ENCODE measurements at regions not wholly inside any gene's neighbourhood (a gene's known extent, or its start where the extent isn't known, plus 50 kb on each side); places are given as distances from the start of the nearest gene placed in this dataset.

- DNase-seq (ENCODE audit: low spot score) = no peak
Measured at GRCh38 chr16:56140645-56141044, 50.6 kb upstream of the GNAO1 start.

GRCh38 chr16:56137269-56137668 lies 54.0 kb upstream of the GNAO1 start:
- no peak for DNase-seq (ENCODE audit: low spot score)

GRCh38 chr16:56136256-56136655 lies 55.0 kb upstream of the GNAO1 start:
- DNase-seq (ENCODE audit: low spot score) = no peak

- no peak for DNase-seq (ENCODE audit: low spot score)
Measured at GRCh38 chr16:56134790-56135189, 56.5 kb upstream of the GNAO1 start.

GRCh38 chr16:56125922-56126321 lies 65.4 kb upstream of the GNAO1 start:
- no peak for DNase-seq (ENCODE audit: low spot score)

- DNase-seq (ENCODE audit: low spot score) = no peak
Measured at GRCh38 chr16:56122251-56122650, 69.0 kb upstream of the GNAO1 start.

DNA sequence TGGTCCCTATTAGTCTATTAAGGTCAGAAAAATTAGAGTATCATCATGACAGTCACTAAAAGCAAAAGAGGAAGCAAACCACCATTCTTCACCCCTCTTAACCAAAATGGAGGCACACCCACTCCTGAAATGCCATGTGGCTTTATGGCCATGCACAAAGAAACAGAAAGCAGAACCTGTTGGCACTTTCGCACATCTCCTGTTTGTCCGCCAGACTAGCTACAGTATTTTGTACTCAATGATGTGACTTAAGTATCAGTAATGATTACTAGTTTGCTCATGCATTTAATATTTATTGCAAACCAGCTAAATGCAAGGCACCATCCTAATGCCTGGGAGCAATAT lies 70.2 kb upstream of the GNAO1 start:
- DNase-seq (ENCODE audit: low spot score) = no peak

- no peak for DNase-seq (ENCODE audit: low spot score)
Measured at GRCh38 chr16:56120447-56121155, 70.7 kb upstream of the GNAO1 start.

DNA sequence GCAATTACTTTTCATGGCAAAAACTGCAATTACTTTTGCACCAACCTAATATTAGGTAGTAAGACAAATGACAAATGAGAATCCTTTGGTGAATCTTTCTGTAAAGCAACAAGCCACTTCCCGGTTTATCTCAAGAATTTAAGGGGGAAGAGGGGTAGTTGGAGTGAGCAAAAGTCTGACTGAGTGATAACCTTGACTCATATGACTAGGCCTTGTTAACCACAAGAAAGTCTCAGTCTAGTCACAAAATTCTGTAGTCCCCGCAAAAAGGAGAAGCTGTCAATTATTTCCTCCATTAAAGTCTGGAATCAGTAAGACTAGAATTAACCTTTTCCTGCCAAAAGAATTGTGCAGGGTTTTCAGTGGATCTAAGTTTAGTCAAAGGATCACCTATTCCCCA lies 72.2 kb upstream of the GNAO1 start:
- DNase-seq (ENCODE audit: low spot score) = no peak

DNA sequence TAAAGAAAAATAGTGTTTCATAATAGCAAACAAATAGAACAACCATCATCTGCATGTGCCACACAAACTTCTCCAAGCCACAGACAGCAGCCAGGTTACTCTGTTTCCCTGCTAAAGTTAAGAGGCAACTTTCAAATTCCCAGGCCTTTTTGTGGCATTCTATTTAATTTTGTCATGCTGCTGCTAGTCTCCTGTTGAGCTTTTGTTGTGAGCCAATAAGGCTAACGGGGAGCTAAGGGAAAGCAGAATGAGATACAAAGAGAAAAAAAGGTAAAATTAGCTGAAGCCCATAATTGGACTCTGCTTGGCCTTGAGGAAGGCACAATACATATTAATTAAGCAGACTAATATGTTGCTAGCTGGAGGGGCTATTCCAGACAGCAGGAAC lies 74.7 kb upstream of the GNAO1 start:
- no peak for DNase-seq (ENCODE audit: low spot score)

DNA sequence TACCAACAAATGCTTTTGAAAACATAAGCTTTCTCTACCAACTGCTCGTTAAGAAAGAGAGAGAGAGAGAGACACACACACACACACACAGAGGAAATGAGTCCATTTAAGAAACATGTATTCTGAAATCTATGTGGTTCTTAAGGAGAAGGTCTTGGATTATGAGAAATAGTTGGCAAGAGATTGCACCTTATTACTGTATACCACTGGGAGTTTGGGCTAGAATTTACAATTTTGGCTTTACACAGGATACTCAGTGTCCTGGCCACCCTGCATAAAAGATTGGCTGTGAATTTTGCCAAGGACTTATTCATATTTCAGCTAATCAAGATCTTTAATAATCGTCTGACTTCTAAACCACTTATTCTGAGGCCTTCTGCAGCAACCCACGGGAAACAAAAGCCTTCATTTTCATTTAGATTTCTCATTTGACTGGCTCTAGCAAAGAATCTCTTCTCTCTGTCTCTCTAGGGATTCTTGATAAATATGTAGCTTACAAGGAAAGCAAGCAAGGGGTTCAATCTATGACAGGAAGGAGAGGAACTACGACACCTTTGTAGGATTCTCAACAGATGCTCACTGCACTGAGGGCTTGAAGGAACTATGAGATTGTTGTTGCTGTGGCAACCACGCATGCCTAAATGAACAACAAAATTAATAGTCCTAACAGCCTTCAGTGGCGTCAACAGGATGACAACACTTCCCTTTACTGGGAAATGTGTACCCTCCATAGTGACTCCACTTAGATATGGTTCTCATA lies 75.3 kb upstream of the GNAO1 start:
- DNase-seq (ENCODE audit: low spot score) = no peak

DNA sequence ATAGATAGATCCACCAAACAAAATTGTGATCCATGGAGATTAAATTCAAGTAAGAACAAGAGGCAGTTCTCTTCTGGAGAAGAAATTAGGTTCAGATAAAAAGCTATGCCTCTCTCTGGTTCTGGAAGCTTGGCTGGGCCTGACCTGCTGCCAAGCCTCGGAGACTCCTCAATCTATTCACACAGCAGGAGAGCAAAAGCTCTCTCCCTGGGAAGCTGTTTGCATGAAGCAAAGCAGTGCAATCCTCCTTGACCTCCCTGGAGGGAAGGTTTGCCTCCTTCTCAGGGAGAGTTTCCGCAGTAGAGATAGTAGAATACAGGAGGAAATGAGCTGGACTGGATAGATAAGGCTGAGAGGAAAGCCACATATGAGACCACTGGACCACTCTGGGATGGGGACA lies 78.1 kb upstream of the GNAO1 start:
- no peak for DNase-seq (ENCODE audit: low spot score)

GRCh38 chr16:56111100-56111499 lies 80.2 kb upstream of the GNAO1 start:
- no peak for DNase-seq (ENCODE audit: low spot score)

- DNase-seq (ENCODE audit: low spot score) = no peak
Measured at GRCh38 chr16:56109994-56110393, 81.3 kb upstream of the GNAO1 start.

DNA sequence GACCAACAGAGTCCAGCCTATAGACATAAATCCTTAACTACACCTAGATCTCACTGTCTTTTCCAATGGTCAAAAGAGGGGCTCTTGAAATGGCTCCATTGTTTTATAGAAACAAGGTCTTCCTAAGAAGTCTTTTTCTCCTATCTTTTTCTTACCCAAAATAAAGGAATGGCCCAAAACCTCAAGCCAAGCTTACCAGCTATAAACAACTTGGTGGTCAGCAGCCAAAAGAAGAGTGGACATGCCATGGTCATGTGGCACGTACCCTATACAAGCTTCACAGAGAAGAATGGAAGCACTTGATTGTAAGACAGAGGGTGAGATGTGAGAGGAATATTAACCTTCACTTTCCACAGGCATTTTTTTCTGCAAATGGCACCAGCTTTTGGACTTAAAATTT lies 82.1 kb upstream of the GNAO1 start:
- no peak for DNase-seq (ENCODE audit: low spot score)

GRCh38 chr16:56108724-56109123 lies 82.6 kb upstream of the GNAO1 start:
- no peak for DNase-seq (ENCODE audit: low spot score)

DNA sequence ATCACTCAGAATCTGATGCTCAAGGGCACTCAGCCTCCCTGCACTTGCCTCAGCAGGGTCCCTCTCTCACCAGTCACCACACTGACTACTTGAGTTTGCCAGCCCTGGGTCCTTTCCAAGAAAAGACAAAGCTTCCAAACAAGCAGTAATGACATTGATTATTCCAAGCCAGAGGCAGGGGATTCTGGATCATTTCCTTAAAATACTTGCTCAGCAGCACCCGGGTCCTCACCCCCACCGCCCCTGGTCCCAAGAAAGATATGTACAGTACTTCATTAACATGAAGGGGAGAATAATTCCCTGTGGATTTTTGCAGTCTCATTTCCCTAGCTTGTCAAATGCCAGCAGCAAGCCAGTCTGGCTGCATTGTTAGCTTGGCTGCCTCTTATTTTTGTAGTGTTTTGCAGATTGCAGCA lies 83.2 kb upstream of the GNAO1 start:
- DNase-seq (ENCODE audit: low spot score) = no peak

- no peak for DNase-seq (ENCODE audit: low spot score)
Measured at GRCh38 chr16:56106527-56106926, 84.8 kb upstream of the GNAO1 start.

DNA sequence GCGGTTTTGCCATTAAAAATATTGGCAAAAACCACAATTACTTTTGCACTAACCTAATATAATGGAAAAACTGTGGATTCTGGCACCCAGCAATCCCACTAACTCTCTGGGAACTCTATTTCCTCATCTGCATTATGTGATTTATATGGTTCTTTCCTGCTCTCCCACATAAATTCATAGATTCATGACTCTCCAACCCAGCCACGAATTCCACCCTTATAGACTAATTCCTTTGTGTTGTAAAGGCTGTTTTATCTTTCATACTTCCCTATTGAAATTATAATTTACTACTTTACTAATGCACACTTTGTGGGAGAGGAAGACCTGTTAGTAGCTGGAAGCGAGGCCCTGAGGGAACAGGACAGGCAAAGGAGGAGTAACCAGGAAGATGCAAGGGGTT lies 88.4 kb upstream of the GNAO1 start:
- no peak for DNase-seq (ENCODE audit: low spot score)

DNA sequence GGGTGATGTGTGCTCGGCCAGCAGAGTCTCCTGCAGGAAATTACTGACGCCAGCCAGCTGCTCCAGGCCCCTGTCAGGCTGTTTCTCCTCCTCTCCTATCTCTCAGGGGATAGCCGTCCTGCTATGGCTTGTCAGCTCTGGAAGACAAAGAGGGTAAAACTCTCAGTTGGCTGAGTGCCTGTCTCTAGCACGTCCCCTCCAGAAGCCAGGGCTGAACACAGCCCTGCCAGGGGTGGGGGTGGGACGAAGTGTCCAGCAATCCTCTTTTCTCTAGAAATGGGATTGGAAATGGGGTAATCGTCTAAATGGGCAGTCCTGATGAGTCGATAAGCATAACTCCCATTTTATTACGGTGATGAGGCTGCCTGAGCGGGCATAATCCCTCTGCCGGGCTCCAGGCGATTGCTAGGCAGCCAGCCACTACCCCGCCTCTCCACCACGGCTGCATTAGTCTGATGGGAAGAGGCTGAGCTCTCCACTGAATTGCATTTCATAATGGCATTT lies 89.1 kb upstream of the GNAO1 start:
- DNase-seq (ENCODE audit: low spot score) = no peak

- no peak for DNase-seq (ENCODE audit: low spot score)
Measured at GRCh38 chr16:56101480-56101879, 89.8 kb upstream of the GNAO1 start.

- DNase-seq (ENCODE audit: low spot score) = no peak
Measured at GRCh38 chr16:56097306-56097705, 94.0 kb upstream of the GNAO1 start.

- DNase-seq (ENCODE audit: low spot score) = no peak
Measured at GRCh38 chr16:56094231-56094630, 97.1 kb upstream of the GNAO1 start.

DNA sequence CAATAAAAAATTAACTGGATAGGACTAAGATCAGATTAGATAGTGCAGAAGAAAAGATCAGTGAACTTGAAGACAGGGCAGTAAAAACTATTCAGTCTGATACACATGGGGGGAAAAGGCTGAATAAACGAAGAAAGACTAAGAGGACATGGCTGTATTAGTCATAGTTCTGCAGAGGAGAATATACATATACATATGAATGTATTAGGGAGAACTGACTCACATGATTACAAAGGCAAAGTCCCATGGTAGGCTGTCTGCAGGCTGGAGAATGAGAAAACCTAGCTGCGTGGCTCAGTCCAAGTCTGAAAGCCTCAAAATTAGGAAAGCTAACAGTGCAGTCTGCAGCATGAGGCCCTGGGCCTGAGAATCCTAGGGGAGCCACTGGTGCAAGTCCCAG lies 98.2 kb upstream of the GNAO1 start:
- no peak for DNase-seq (ENCODE audit: low spot score)
